ENCODE measurements at regions not wholly inside any gene's neighbourhood (a gene's known extent, or its start where the extent isn't known, plus 50 kb on each side); places are given as distances from the start of the nearest gene placed in this dataset.

DNA sequence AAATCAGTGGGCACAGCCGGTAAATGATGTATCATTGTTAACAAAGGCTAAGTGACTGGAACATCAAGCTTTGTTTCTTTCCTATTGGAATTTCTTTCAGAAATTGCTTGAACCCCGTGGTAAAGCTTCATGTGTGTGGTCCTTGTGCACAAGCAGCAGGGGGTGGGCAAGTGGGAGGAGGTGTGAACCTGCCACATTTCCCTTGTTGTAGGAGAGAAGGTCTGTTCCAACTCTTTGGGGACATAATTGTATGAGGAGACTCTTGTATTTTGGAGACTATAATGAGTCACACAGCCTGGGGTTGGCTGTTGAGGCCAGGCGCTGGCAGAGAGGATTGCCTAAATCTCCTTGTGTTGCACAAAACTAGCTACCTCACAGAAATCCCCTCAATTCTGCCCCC, 620.5 kb downstream of the IRX1 start:
- TF ChIP-seq TAF1 (IDR thresholded peaks at IDR 0.05; ENCODE audit: borderline replicate concordance, insufficient read depth, low read length) (no peak), POLR2AphosphoS5 (IDR thresholded peaks at IDR 0.05; ENCODE audit: low read depth, low read length) (no peak)
- TF ChIP-seq, protein P1, sequence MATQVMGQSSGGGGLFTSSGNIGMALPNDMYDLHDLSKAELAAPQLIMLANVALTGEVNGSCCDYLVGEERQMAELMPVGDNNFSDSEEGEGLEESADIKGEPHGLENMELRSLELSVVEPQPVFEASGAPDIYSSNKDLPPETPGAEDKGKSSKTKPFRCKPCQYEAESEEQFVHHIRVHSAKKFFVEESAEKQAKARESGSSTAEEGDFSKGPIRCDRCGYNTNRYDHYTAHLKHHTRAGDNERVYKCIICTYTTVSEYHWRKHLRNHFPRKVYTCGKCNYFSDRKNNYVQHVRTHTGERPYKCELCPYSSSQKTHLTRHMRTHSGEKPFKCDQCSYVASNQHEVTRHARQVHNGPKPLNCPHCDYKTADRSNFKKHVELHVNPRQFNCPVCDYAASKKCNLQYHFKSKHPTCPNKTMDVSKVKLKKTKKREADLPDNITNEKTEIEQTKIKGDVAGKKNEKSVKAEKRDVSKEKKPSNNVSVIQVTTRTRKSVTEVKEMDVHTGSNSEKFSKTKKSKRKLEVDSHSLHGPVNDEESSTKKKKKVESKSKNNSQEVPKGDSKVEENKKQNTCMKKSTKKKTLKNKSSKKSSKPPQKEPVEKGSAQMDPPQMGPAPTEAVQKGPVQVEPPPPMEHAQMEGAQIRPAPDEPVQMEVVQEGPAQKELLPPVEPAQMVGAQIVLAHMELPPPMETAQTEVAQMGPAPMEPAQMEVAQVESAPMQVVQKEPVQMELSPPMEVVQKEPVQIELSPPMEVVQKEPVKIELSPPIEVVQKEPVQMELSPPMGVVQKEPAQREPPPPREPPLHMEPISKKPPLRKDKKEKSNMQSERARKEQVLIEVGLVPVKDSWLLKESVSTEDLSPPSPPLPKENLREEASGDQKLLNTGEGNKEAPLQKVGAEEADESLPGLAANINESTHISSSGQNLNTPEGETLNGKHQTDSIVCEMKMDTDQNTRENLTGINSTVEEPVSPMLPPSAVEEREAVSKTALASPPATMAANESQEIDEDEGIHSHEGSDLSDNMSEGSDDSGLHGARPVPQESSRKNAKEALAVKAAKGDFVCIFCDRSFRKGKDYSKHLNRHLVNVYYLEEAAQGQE (IDR thresholded peaks at IDR 0.05; ENCODE audit: insufficient read depth in 1 of 2, low read depth in 2 of 2, low read length in 2 of 2): no peak

All from PFSK-1 (cell line).